SU-DHL-6 (cell line): ENCODE measurements at regions not wholly inside any gene's neighbourhood (a gene's known extent, or its start where the extent isn't known, plus 50 kb on each side); places are given as distances from the start of the nearest gene placed in this dataset.

Source experiments
- H2AFZ ChIP-seq: fragments of 200-600 bp; sonication (generic); 2 replicates; pipeline ENCODE4 v1.6.1; 2014; ENCODE audit warnings: low read depth, mild to moderate bottlenecking, moderate library complexity, mixed read lengths, antibody characterized with exemption, low read length; ENCODE audit not compliant: severe bottlenecking
- H3F3A ChIP-seq: fragments of 200-600 bp; shearing (Covaris generic); 2 replicates; pipeline ENCODE4 v1.6.0; 2016; ENCODE audit warnings: antibody characterized with exemption, mild to moderate bottlenecking; ENCODE audit not compliant: insufficient read depth
- H3K27ac ChIP-seq: fragments of 200-600 bp; sonication (generic); 2 replicates; pipeline ENCODE4 v1.5.1; 2016; ENCODE audit warnings: low read depth, mild to moderate bottlenecking, low read length, moderate library complexity, mixed read lengths
- H3K27me3 ChIP-seq: fragments of 200-600 bp; sonication (generic), shearing (Covaris generic); 2 replicates; pipeline ENCODE4 v1.6.0; 2014; ENCODE audit warnings: mild to moderate bottlenecking, low read length
- H3K36me3 ChIP-seq: fragments of 200-600 bp; sonication (generic); 2 replicates; pipeline ENCODE4 v1.6.1; 2014; ENCODE audit warnings: mild to moderate bottlenecking, low read length, mixed read lengths
- H3K4me2 ChIP-seq: fragments of 300-600, 200-600 bp; shearing (Covaris generic), sonication (generic); 2 replicates; pipeline ENCODE4 v1.6.0; 2014; ENCODE audit warnings: low read length, low read depth, mild to moderate bottlenecking; ENCODE audit not compliant: poor library complexity, severe bottlenecking
- H3K4me3 ChIP-seq: fragments of 200-600 bp; sonication (generic); 2 replicates; pipeline ENCODE4 v1.5.1; 2014; ENCODE audit warnings: antibody characterized with exemption, low read length, mild to moderate bottlenecking, mixed read lengths; ENCODE audit not compliant: insufficient read depth, poor library complexity, severe bottlenecking
- H3K79me2 ChIP-seq: fragments of 200-600 bp; sonication (generic); 2 replicates; pipeline ENCODE4 v1.6.1; 2014; ENCODE audit warnings: mild to moderate bottlenecking, low read length, moderate library complexity; ENCODE audit not compliant: insufficient read depth
- H3K9ac ChIP-seq: fragments of 200-600 bp; sonication (generic); 2 replicates; pipeline ENCODE4 v1.7.0; 2014; ENCODE audit warnings: mild to moderate bottlenecking, low read length
- H3K9me2 ChIP-seq: fragments of 200-600 bp; sonication (generic); replicated peaks from 2 replicates; pipeline ENCODE4 v1.6.1; 2014; ENCODE audit warnings: low read length; ENCODE audit not compliant: insufficient read depth
- H3K9me3 ChIP-seq: fragments of 200-600 bp; sonication (generic); 2 replicates; pipeline ENCODE4 v1.6.1; 2014; ENCODE audit warnings: low read length, mixed read lengths; ENCODE audit not compliant: insufficient read depth
- H4K20me1 ChIP-seq: fragments of 200-600 bp; sonication (generic); 2 replicates; pipeline ENCODE4 v1.6.1; 2014; ENCODE audit warnings: low read depth, mild to moderate bottlenecking, antibody characterized with exemption, low read length, moderate library complexity, mixed read lengths
- CTCF ChIP-seq: fragments of 200-600 bp; sonication (generic); IDR thresholded peaks from one replicate; pipeline ENCODE4 v1.5.1; 2017; ENCODE audit warnings: antibody characterized with exemption, mild to moderate bottlenecking, low read length, moderate library complexity; ENCODE audit not compliant: insufficient read depth, poor library complexity, severe bottlenecking
- EZH2phosphoT487 ChIP-seq: fragments of 200-600 bp; sonication (generic), shearing (Covaris generic); conservative IDR thresholded peaks from 2 replicates; pipeline ENCODE4 v1.6.1; 2018; ENCODE audit warnings: mild to moderate bottlenecking, antibody characterized with exemption, low read length, moderate library complexity, mixed read lengths

- TF ChIP-seq EZH2phosphoT487 (no peak), CTCF (no peak)
- no peak overlapping the region for H3K9ac ChIP-seq
- no peak overlapping the region for H2AFZ ChIP-seq
- H3K9me2 ChIP-seq: no peaks in the 10 kb centered on the region
- H3F3A ChIP-seq: no peaks in the 10 kb centered on the region
- H4K20me1 ChIP-seq: no peaks in the 10 kb centered on the region
- H3K79me2 ChIP-seq: no peaks in the 10 kb centered on the region
- H3K4me3 ChIP-seq: no peak overlapping the region
- no peaks in the 10 kb centered on the region for H3K9me3 ChIP-seq
- no peak overlapping the region for H3K27ac ChIP-seq
- no peaks in the 10 kb centered on the region for H3K27me3 ChIP-seq
- H3K36me3 ChIP-seq: no peaks in the 10 kb centered on the region
- H3K4me2 ChIP-seq: no peak overlapping the region
Observed at GRCh38 chr3:15997274-15997943, 177.1 kb upstream of the GALNT15 start.

DNA sequence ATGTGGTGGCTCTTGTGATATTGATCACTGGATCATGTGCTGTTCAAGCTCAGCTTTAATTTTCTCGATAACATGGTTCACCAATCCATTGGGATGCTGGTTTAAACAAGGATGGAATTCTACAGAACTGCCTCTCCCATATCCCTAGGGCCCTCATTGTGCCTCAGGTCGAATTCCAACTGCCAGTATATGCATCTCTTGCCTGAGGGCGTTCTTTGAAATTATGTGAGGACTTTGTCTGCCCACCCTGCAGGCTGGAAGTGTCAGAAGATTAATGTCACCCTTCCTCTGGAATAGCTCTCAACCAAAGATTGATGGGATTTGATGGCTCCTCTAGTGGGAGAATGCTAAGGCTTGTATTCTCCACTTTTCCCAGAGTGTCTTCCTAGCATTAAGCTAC, 175.6 kb upstream of the GALNT15 start:
- Histone ChIP-seq H4K20me1 (no peaks in the 10 kb centered on the region), H3K9me2 (no peaks in the 10 kb centered on the region), H3K4me2 (no peak overlapping the region), H3K36me3 (no peaks in the 10 kb centered on the region), H3K9me3 (no peaks in the 10 kb centered on the region), H3F3A (no peaks in the 10 kb centered on the region), H3K9ac (no peak overlapping the region), H3K79me2 (no peaks in the 10 kb centered on the region), H2AFZ (no peak overlapping the region), H3K4me3 (no peak overlapping the region), H3K27me3 (no peaks in the 10 kb centered on the region), H3K27ac (no peak overlapping the region)
- no peak for TF ChIP-seq CTCF

- Histone ChIP-seq H3K4me2 (no peak overlapping the region), H3K9me3 (no peaks in the 10 kb centered on the region), H3F3A (no peaks in the 10 kb centered on the region), H3K27me3 (no peaks in the 10 kb centered on the region), H3K4me3 (no peak overlapping the region), H4K20me1 (no peaks in the 10 kb centered on the region), H2AFZ (no peak overlapping the region), H3K27ac (no peak overlapping the region), H3K36me3 (no peaks in the 10 kb centered on the region), H3K9me2 (no peaks in the 10 kb centered on the region), H3K9ac (no peak overlapping the region), H3K79me2 (no peaks in the 10 kb centered on the region)
- TF ChIP-seq EZH2phosphoT487 (no peak), CTCF (no peak)
Observed at GRCh38 chr3:16004812-16005211, 169.7 kb upstream of the GALNT15 start.
